HepG2 (cell line): ENCODE measurements at regions not wholly inside any gene's neighbourhood (a gene's known extent, or its start where the extent isn't known, plus 50 kb on each side); places are given as distances from the start of the nearest gene placed in this dataset.

Experiments
- ASH2L ChIP-seq: fragments of 300-600, 200-600 bp; sonication (generic); IDR thresholded peaks from 2 replicates; pipeline ENCODE4 v1.7.0; 2017; ENCODE audit warnings: low read depth, mild to moderate bottlenecking, moderate library complexity, mixed read lengths, low read length; ENCODE audit not compliant: insufficient read length
- FOXA1 ChIP-seq, 2 experiments: fragments of 450-650 bp in 1 of 2; sonication (generic) in 1 of 2; formaldehyde crosslinking in 1 of 2; IDR thresholded peaks; 2 replicates each; pipeline versions ENCODE4 v1.4.0 to v1.6.1; 2016 to 2020; ENCODE audit warnings: missing genetic modification reagents in 1 of 2
- MXI1 ChIP-seq: IDR thresholded peaks from 3 replicates; pipeline ENCODE4 v1.6.1; 2012; ENCODE audit warnings: low read depth, low read length, inconsistent platforms, borderline replicate concordance
- TEAD2 ChIP-seq: sonication (generic); formaldehyde crosslinking; IDR thresholded peaks from 2 replicates; pipeline ENCODE4 v1.9.0; 2021; ENCODE audit warnings: missing genetic modification reagents
- USF2 ChIP-seq, 2 experiments: sonication (generic) in 1 of 2; formaldehyde crosslinking in 1 of 2; IDR thresholded peaks; 2 replicates each; pipeline versions ENCODE4 v1.5.1 to v1.6.1; 2011 to 2020; ENCODE audit warnings: borderline replicate concordance in 1 of 2, low read depth in 1 of 2, low read length in 1 of 2, mild to moderate bottlenecking in 1 of 2, missing genetic modification reagents in 1 of 2, moderate library complexity in 1 of 2
- ZFP36 ChIP-seq: fragments of 150-350 bp; IDR thresholded peaks from 2 replicates; pipeline ENCODE4 v1.6.1; 2018; ENCODE audit warnings: borderline replicate concordance, low read length, low read depth; ENCODE audit not compliant: partially characterized antibody
- ZNF317 ChIP-seq: sonication (generic); formaldehyde crosslinking; IDR thresholded peaks from 2 replicates; pipeline ENCODE4 v1.5.0; 2020; ENCODE audit warnings: mild to moderate bottlenecking, missing genetic modification reagents
- ZNF883 ChIP-seq: sonication (generic); formaldehyde crosslinking; IDR thresholded peaks from 2 replicates; pipeline ENCODE4 v1.5.1; 2020; ENCODE audit warnings: mild to moderate bottlenecking, missing genetic modification reagents; ENCODE audit errors: not compliant biosample characterization
- TF ChIP-seq, protein P1 (sequence below): sonication (generic); formaldehyde crosslinking; IDR thresholded peaks from 2 replicates; pipeline ENCODE4 v1.5.0; 2020; ENCODE audit warnings: mild to moderate bottlenecking, missing genetic modification reagents
- TF ChIP-seq, protein P2 (sequence below): sonication (generic); formaldehyde crosslinking; IDR thresholded peaks from 2 replicates; pipeline ENCODE4 v1.5.0; 2020; ENCODE audit warnings: mild to moderate bottlenecking, missing genetic modification reagents, moderate library complexity
- TF ChIP-seq, protein P3 (sequence below): sonication (generic); formaldehyde crosslinking; IDR thresholded peaks from 2 replicates; pipeline ENCODE4 v1.5.0; 2020; ENCODE audit warnings: missing genetic modification reagents

- TF ChIP-seq TEAD2 (no peak), ZFP36 (no peak), USF2 (IDR thresholded peaks at IDR 0.05; ENCODE audit: low read depth, low read length) (no peak), USF2 (CRISPR knock-in tag; IDR thresholded peaks at IDR 0.05; ENCODE audit: borderline replicate concordance) (no peak), MXI1 (no peak), FOXA1 (IDR thresholded peaks at IDR 0.05) (no peak), FOXA1 (CRISPR knock-in tag; IDR thresholded peaks at IDR 0.05) (no peak), ZNF317 (no peak), ZNF883 (CRISPR knock-in tag) (no peak), ASH2L (no peak)
- TF ChIP-seq, protein P1, sequence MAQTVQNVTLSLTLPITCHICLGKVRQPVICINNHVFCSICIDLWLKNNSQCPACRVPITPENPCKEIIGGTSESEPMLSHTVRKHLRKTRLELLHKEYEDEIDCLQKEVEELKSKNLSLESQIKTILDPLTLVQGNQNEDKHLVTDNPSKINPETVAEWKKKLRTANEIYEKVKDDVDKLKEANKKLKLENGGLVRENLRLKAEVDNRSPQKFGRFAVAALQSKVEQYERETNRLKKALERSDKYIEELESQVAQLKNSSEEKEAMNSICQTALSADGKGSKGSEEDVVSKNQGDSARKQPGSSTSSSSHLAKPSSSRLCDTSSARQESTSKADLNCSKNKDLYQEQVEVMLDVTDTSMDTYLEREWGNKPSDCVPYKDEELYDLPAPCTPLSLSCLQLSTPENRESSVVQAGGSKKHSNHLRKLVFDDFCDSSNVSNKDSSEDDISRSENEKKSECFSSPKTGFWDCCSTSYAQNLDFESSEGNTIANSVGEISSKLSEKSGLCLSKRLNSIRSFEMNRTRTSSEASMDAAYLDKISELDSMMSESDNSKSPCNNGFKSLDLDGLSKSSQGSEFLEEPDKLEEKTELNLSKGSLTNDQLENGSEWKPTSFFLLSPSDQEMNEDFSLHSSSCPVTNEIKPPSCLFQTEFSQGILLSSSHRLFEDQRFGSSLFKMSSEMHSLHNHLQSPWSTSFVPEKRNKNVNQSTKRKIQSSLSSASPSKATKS: no peak
- TF ChIP-seq, protein P2, sequence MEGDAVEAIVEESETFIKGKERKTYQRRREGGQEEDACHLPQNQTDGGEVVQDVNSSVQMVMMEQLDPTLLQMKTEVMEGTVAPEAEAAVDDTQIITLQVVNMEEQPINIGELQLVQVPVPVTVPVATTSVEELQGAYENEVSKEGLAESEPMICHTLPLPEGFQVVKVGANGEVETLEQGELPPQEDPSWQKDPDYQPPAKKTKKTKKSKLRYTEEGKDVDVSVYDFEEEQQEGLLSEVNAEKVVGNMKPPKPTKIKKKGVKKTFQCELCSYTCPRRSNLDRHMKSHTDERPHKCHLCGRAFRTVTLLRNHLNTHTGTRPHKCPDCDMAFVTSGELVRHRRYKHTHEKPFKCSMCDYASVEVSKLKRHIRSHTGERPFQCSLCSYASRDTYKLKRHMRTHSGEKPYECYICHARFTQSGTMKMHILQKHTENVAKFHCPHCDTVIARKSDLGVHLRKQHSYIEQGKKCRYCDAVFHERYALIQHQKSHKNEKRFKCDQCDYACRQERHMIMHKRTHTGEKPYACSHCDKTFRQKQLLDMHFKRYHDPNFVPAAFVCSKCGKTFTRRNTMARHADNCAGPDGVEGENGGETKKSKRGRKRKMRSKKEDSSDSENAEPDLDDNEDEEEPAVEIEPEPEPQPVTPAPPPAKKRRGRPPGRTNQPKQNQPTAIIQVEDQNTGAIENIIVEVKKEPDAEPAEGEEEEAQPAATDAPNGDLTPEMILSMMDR: no peak
- TF ChIP-seq, protein P3, sequence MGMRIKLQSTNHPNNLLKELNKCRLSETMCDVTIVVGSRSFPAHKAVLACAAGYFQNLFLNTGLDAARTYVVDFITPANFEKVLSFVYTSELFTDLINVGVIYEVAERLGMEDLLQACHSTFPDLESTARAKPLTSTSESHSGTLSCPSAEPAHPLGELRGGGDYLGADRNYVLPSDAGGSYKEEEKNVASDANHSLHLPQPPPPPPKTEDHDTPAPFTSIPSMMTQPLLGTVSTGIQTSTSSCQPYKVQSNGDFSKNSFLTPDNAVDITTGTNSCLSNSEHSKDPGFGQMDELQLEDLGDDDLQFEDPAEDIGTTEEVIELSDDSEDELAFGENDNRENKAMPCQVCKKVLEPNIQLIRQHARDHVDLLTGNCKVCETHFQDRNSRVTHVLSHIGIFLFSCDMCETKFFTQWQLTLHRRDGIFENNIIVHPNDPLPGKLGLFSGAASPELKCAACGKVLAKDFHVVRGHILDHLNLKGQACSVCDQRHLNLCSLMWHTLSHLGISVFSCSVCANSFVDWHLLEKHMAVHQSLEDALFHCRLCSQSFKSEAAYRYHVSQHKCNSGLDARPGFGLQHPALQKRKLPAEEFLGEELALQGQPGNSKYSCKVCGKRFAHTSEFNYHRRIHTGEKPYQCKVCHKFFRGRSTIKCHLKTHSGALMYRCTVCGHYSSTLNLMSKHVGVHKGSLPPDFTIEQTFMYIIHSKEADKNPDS (CRISPR knock-in tag): no peak
These were observed 350.8 kb downstream of the CDH2 start for GRCh38 chr18:27826101-27826500.
